Stimulated activated naive CD8-positive, alpha-beta T cell treated with anti-CD3 and anti-CD28 coated beads, Interleukin-15, Interleukin-2, amounts not matched to agents 100 ng/mL and 50 ng/mL, for 24 hours (primary cell): ENCODE measurements at regions not wholly inside any gene's neighbourhood (a gene's known extent, or its start where the extent isn't known, plus 50 kb on each side); places are given as distances from the start of the nearest gene placed in this dataset.

Experiments used
- H3K27ac Mint-ChIP-seq: one replicate; pipeline ENCODE4 v1.8.0; 2021; ENCODE audit warnings: mild to moderate bottlenecking, mixed read lengths
- H3K27me3 Mint-ChIP-seq: one replicate; pipeline ENCODE4 v1.8.0; 2021; ENCODE audit warnings: mixed read lengths
- H3K36me3 Mint-ChIP-seq: one replicate; pipeline ENCODE4 v1.8.0; 2021; ENCODE audit warnings: low read depth, mixed read lengths
- H3K4me1 Mint-ChIP-seq: one replicate; pipeline ENCODE4 v1.8.0; 2021; ENCODE audit warnings: low read depth, mixed read lengths
- H3K4me3 Mint-ChIP-seq: one replicate; pipeline ENCODE4 v1.8.0; 2021; ENCODE audit warnings: mild to moderate bottlenecking, mixed read lengths
- H3K9me3 Mint-ChIP-seq: one replicate; pipeline ENCODE4 v1.8.0; 2021; ENCODE audit warnings: mixed read lengths

DNA sequence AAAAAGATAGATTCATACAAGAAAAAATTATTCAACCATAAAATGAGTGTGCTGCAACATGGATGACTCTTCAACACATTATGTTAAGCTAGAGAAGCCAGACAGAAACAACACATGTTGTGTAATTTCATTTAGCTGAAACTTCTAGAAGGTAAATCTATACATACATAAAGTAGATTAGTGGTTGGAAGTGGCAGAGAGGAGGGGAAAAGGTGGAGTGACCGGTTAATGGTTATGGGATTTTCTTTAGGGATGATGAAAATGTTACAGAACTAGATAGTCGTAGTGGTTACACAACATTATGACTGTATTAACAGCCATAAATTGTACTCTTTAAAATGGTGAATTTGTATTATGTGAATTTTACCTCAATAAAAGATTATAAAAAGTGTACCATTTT, 304.1 kb upstream of the SLC35B3 start:
- H3K27me3 Mint-ChIP-seq = no peaks in the 10 kb centered on the region
- H3K4me1 Mint-ChIP-seq = peaks cover 9% of the 10 kb centered on the region
- H3K27ac Mint-ChIP-seq = no peak overlapping the region
- no peaks in the 10 kb centered on the region for H3K36me3 Mint-ChIP-seq
- peaks cover 3% of the 10 kb centered on the region for H3K9me3 Mint-ChIP-seq
- no peak overlapping the region for H3K4me3 Mint-ChIP-seq

DNA sequence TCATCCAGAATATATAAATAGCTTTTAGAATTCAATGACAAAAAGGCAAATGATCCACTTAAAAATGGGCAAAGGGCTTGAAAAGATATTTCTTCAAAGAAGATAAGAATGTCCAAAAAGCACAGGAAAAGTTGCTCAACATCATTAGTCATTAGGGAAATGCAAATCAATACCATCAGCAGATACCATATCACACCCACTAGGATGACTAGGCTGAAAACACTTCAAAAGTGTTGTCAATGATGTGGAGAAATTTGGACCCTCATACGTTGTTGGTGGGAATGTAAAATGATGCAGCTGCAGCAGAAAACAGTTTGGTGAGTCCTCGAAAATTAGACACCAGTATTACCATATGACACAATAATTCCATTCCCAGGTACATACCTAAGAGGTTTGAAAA, 303.6 kb upstream of the SLC35B3 start:
- Mint-ChIP-seq H3K36me3 (no peaks in the 10 kb centered on the region), H3K4me1 (peaks cover 9% of the 10 kb centered on the region), H3K9me3 (peaks cover 3% of the 10 kb centered on the region), H3K27me3 (no peaks in the 10 kb centered on the region), H3K27ac (no peak overlapping the region), H3K4me3 (no peak overlapping the region)

DNA sequence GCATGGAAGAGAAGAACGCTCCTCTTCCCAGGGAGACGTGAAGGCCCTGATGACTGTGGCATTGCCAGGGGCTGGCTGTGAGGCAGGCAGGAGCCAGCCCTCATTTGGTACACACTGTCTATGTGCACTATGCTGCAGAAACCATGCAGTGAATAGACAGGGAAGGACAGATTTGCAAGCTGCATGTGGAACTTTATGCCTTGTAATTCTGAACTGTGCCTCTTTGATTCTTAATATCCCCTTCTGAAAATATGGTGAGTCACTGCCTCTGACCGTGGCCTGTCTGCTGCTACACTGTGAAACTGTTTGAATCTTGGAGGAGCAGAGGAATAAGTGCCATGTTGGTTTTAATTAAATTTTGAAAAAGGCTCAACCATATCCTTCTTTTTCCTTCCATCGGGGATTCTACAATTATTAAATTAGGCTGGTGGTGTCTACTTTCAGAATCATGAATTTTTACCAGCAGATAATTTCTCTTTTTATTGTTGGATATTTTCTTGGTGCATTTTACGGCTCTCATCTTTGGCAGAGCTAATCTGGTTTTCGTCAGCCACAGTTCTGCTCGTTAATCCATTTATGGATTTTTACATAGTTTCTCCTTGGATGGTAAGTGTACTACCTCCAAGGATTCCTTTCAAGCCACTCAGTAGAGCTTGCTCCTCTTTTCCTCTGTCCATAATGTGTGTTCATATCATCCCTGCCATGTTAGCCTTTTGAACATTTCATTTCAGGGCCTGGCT, 301.0 kb upstream of the SLC35B3 start:
- no peaks in the 10 kb centered on the region for H3K4me1 Mint-ChIP-seq
- no peak overlapping the region for H3K27ac Mint-ChIP-seq
- H3K27me3 Mint-ChIP-seq = no peaks in the 10 kb centered on the region
- H3K4me3 Mint-ChIP-seq = no peak overlapping the region
- H3K36me3 Mint-ChIP-seq = no peaks in the 10 kb centered on the region
- peaks cover 3% of the 10 kb centered on the region for H3K9me3 Mint-ChIP-seq

DNA sequence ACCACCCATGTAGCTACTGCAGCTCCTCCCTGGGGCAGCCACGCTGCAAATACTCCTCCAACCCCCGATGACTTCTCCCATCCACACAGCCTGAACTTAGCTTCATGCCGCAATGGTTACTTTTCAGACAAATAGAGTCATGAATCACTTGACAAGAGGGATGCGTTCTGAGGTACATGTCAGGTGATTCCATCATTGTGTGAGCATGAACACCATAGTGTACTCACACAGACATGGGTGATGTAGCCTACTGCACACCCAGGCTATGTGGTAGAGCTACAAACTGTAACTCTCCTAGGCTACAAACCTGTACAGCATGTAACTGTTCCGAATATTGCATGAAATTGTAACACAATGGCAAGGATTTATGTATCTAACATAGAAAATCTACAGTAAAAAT, 298.5 kb upstream of the SLC35B3 start:
- no peaks in the 10 kb centered on the region for H3K4me1 Mint-ChIP-seq
- H3K36me3 Mint-ChIP-seq = no peaks in the 10 kb centered on the region
- H3K27me3 Mint-ChIP-seq = no peaks in the 10 kb centered on the region
- peaks cover 3% of the 10 kb centered on the region for H3K9me3 Mint-ChIP-seq
- no peak overlapping the region for H3K4me3 Mint-ChIP-seq
- no peak overlapping the region for H3K27ac Mint-ChIP-seq

DNA sequence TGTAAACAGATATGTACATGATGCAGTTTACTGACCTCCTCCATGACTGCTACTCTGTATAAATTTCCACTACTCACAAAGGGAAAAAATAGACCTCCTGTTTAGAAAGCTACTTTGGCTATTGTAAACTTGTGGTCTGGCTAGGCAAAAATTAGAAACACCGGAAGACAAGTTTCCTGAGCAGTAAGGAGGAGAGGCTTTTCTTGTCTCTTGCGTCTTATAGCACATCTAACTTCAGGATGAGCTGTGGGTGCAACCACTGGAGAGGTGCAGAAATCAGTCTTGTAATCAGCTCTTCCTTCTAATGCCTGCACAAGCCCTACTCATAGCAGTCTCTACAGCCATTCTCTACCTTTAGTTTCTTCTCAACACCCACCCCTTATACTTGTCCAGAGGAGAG, 296.5 kb upstream of the SLC35B3 start:
- H3K27me3 Mint-ChIP-seq = no peaks in the 10 kb centered on the region
- no peaks in the 10 kb centered on the region for H3K36me3 Mint-ChIP-seq
- H3K4me1 Mint-ChIP-seq = no peaks in the 10 kb centered on the region
- H3K9me3 Mint-ChIP-seq = peaks cover 3% of the 10 kb centered on the region
- no peak overlapping the region for H3K4me3 Mint-ChIP-seq
- no peak overlapping the region for H3K27ac Mint-ChIP-seq

DNA sequence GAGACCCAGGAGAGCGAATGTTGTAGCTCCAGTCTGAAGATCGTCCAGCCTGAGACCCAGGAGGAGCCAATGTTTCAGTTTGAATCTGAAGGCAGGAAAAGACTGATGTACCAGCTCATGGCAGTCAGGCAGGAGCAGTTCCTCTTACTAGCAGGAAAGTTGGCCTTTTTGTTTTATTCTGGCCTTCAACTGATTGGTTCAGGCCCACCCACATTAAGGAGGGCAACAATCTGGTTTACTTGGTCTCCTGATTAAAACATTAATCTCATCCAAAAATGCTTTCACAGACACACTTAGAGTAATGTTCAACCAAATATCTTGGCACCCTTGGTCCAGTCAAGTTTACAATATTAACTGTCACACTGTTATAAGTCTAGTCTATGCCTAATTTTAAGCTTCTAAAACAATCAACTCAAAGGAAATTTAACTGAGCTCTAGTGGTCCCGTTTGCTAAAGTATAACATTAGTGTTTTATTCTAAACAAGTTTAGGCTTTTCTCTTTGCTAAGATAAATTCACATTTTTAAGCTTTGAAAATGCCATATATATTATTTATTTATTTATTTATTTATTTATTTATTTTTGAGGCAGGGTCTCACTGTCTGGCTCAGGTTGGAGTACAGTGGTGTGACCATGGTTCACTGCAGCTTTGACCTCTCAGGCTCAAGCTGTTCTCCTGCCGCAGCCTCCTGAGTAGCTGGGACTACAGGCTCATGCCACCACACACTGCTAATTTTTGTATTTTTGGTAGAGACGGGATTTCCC, 275.5 kb upstream of the SLC35B3 start:
- Mint-ChIP-seq H3K27me3 (no peaks in the 10 kb centered on the region), H3K4me1 (no peaks in the 10 kb centered on the region), H3K27ac (no peak overlapping the region), H3K4me3 (no peak overlapping the region), H3K36me3 (no peaks in the 10 kb centered on the region), H3K9me3 (no peaks in the 10 kb centered on the region)

DNA sequence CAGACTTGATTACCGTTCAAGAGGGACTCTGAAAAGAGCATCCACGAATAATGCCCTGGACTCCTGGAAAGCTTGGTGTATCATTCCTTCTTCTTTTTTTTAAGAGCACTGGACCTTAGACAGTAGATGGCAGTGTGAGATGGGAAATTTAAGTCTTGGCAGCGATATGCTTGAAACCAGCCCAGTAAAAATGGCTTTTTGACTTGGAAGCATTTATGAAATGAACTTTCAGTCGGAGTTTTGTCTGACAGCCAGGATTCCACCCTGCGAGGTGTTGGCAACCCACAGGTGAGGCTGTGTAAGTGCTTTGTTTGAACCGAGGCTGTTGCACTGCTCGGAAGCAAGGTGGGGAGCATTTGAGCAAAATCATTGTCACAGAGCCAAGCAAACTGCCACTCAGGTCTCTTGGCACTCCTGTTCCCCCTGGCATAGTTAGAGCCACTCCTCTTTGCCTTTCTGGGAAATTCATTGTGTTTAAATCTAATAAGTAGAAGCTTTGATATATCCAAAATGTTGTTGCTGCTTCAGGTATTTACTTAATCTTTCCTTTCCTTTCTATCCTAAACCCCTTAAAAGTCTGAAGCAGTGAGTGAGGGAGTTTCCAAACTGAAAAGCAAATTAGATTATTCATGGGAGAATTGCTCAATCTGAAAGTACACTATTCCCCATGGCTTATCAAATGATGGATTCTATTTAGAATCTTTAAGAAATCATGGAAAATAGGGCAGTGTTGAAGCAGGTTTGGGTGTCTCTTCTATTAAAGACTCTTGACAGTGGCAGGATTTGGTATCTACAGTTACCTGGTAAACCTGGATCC, 272.8 kb upstream of the SLC35B3 start:
- no peaks in the 10 kb centered on the region for H3K36me3 Mint-ChIP-seq
- no peak overlapping the region for H3K27ac Mint-ChIP-seq
- no peak overlapping the region for H3K4me3 Mint-ChIP-seq
- no peaks in the 10 kb centered on the region for H3K4me1 Mint-ChIP-seq
- H3K27me3 Mint-ChIP-seq = no peaks in the 10 kb centered on the region
- H3K9me3 Mint-ChIP-seq = no peaks in the 10 kb centered on the region

DNA sequence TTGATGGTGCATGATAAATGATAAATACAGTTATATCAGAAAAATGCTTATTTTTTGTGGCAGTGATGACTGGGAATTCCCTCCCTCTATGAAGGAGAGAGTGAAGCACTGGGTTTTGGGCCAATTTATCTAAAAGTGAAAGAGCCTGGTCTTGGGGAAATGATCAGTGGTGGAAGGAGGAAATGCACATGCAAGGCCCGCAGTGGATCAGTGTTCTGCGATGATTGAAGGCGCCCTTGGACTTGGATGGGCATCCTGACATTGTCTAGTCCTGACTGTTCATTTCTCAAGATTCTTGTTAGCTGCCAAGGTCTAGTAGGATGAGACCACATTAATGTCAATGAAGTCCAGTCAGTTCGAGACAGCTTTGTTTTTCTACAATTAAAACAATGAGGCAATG, 272.0 kb upstream of the SLC35B3 start:
- Mint-ChIP-seq H3K27me3 (no peaks in the 10 kb centered on the region), H3K4me1 (no peaks in the 10 kb centered on the region), H3K9me3 (peaks cover 5% of the 10 kb centered on the region), H3K36me3 (no peaks in the 10 kb centered on the region), H3K4me3 (no peak overlapping the region), H3K27ac (no peak overlapping the region)

DNA sequence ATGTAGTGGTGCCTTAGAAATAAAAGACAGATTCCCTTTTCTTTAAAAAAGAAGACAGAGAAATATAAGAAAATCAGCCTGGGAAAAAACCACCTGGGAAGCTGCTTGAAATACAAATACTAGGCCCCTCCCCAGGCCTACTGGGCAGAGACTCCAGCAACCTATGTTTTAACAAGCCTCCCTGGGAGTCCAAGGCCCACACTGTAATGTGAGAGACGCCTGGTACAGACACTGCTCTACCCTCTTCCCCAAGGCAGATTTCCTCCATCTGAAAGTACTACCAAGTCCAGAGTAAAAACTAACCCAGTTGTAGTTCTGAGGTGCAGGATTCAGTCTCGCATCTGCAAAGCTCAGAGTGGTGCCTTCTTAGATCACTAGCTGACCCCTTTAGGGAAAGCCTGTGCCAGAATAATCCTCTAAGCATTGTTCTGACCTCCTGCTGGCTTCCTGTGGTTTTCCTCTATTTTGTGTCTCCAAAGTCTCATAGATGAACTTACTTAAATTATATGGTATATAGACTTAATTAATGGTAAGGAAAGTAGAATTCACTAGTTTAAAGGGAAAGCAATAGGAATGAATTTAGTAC, 270.2 kb upstream of the SLC35B3 start:
- no peaks in the 10 kb centered on the region for H3K27me3 Mint-ChIP-seq
- peaks cover 5% of the 10 kb centered on the region for H3K9me3 Mint-ChIP-seq
- no peaks in the 10 kb centered on the region for H3K36me3 Mint-ChIP-seq
- no peak overlapping the region for H3K4me3 Mint-ChIP-seq
- no peak overlapping the region for H3K27ac Mint-ChIP-seq
- H3K4me1 Mint-ChIP-seq = no peaks in the 10 kb centered on the region

DNA sequence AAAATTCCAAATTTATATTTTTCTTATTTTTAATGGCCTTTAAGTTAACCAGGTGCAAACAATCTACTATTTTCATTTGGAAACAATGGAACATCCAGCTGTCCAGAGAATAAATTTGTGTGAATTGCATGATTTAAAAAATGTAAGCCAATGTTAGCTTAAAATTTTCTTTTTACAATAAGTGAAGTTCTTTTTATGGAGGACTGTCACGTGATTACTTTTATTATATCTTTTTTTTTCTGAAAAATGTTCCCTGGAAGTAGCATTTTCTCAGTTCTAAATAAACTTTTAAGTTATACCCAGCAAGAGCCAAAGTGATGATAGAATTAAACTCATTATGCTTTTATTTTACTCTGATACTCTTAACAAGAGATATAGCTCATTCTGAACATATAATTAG, 267.7 kb upstream of the SLC35B3 start:
- peaks cover 10% of the 10 kb centered on the region for H3K9me3 Mint-ChIP-seq
- H3K36me3 Mint-ChIP-seq = no peaks in the 10 kb centered on the region
- H3K27me3 Mint-ChIP-seq = no peaks in the 10 kb centered on the region

DNA sequence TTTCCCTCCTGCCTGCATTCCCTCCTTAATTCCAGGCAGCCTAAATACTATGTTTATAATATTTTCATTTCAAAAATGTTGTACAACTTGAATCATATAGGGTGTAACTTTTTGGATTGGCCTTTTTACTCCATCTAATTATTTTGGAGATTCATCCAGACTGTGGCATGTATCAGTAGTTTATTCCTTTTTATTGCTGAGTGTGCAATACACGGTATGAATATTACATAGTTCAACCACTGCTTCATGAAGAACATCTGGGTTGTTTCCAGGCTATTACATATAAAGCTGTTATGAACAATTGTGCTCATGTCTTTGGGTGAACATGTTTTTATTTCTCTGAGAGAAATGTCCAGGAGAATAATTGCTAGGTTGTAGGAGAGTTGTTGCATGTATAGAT, 253.5 kb upstream of the SLC35B3 start:
- Mint-ChIP-seq H3K36me3 (no peaks in the 10 kb centered on the region), H3K9me3 (peaks cover 3% of the 10 kb centered on the region), H3K27me3 (no peaks in the 10 kb centered on the region), H3K4me1 (no peaks in the 10 kb centered on the region), H3K27ac (no peak overlapping the region), H3K4me3 (no peak overlapping the region)

More for the DNA sequence above, 267.7 kb upstream of the SLC35B3 start:
- Mint-ChIP-seq H3K4me3 (no peak overlapping the region), H3K4me1 (no peaks in the 10 kb centered on the region), H3K27ac (no peak overlapping the region)

DNA sequence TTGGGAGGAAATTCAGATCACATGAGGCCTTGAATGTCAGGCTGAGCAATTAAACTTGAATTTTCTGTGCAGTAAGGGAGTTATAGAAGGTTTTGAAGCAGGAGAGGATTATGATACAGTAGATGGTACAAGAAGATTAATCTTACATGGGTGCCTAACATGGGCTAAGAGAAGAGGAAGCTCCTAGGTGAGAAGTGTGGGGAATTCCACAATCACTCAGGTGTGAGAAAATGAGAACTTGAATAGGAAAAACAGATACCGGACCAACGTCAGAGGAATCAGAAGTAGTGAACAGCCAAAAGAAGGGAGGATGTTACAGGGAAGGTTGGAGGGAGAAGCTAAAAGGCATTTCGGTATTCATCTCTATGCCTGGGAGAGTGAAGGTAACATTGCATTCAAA, 250.7 kb upstream of the SLC35B3 start:
- no peaks in the 10 kb centered on the region for H3K27me3 Mint-ChIP-seq
- H3K4me3 Mint-ChIP-seq = no peak overlapping the region
- H3K4me1 Mint-ChIP-seq = no peaks in the 10 kb centered on the region
- no peaks in the 10 kb centered on the region for H3K36me3 Mint-ChIP-seq
- no peak overlapping the region for H3K27ac Mint-ChIP-seq
- H3K9me3 Mint-ChIP-seq = peaks cover 3% of the 10 kb centered on the region

DNA sequence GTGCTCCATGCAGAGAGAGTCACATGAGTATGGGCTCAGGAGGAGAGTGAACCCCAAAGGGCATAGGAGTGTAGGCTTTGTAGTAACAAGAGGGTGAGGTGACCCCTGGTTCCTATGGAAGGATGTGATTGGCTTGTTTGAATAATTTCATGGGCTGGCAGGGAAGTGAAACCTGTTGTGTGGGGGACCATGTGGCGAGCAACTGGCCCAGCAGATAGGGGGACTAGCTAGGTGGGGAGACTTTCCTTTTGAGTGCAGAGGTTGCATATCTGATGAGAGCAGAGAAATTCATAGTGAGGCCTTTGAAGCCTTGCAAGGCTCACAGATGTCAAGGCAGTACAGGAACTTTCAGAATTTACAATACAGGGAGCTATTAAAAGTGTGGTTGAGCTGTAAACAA, 247.9 kb upstream of the SLC35B3 start:
- no peaks in the 10 kb centered on the region for H3K4me1 Mint-ChIP-seq
- H3K36me3 Mint-ChIP-seq = no peaks in the 10 kb centered on the region

DNA sequence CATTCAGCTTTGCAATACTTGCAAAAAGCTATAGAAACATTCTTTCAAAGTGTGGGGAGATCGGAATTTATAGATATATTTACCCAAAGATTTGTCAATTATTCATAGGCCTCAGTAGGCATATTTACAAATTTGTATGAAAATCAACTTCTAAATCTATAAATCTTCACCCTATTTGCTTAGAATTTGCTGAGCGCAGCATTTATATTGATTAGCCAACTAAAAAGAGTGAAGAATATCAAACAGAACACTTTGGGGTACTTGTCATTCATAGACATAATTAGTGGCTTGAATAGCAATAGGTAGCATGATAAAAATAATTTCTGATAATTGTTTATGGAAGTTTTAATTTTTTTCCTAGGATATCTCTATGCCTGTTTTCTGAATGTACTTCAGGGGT, 244.5 kb upstream of the SLC35B3 start:
- Mint-ChIP-seq H3K27ac (no peak overlapping the region), H3K4me3 (no peak overlapping the region), H3K9me3 (peaks cover 4% of the 10 kb centered on the region), H3K36me3 (no peaks in the 10 kb centered on the region), H3K4me1 (no peaks in the 10 kb centered on the region), H3K27me3 (no peaks in the 10 kb centered on the region)

More for the DNA sequence above, 247.9 kb upstream of the SLC35B3 start:
- Mint-ChIP-seq H3K9me3 (peaks cover 3% of the 10 kb centered on the region), H3K4me3 (no peak overlapping the region), H3K27me3 (no peaks in the 10 kb centered on the region), H3K27ac (no peak overlapping the region)

DNA sequence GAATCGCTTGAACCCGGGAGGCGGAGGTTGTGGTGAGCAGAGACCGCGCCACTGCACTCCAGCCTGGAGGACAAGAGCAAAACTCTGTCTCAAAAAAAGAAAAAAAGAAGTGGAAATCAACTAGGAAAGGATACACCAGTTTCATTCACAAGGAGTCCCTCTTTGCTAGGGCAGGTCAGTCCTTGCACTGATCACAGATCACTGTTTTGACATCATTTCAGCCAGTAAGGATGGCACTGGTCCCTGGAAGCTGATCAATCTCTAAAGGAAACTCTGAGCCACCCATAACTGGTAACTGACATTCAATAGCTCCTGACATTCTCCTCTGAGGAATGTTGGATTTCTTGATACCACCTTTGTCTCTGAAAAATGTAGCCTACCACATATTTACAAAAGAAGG, 243.1 kb upstream of the SLC35B3 start:
- no peaks in the 10 kb centered on the region for H3K4me1 Mint-ChIP-seq
- H3K36me3 Mint-ChIP-seq = no peaks in the 10 kb centered on the region
- H3K4me3 Mint-ChIP-seq = no peak overlapping the region
- H3K27me3 Mint-ChIP-seq = no peaks in the 10 kb centered on the region
- H3K9me3 Mint-ChIP-seq = peaks cover 4% of the 10 kb centered on the region
- H3K27ac Mint-ChIP-seq = no peak overlapping the region
